Endodermal cell (in vitro differentiated cells): ENCODE measurements at regions not wholly inside any gene's neighbourhood (a gene's known extent, or its start where the extent isn't known, plus 50 kb on each side); places are given as distances from the start of the nearest gene placed in this dataset.
A peak's percentile ranks its signal among the peaks of the same experiment; 100 is the strongest.
"Not testable (repeated sequence)": the region's sequence is repeated elsewhere in the genome, so short reads cannot be mapped to it uniquely, and the experiment has no call there.

ENCODE experiments used
- DNase-seq: peaks from one replicate; pipeline ENCODE4 v3.0.0-alpha.2; 2017
- H3K27ac ChIP-seq: 2 replicates; pipeline ENCODE4 v1.5.1; 2013; ENCODE audit warnings: mild to moderate bottlenecking, low read depth, low read length, moderate library complexity
- H3K27me3 ChIP-seq: 2 replicates; pipeline ENCODE4 v1.6.1; 2013; ENCODE audit warnings: mild to moderate bottlenecking, low read length, moderate library complexity; ENCODE audit not compliant: insufficient read depth, control insufficient read depth, poor library complexity, severe bottlenecking
- H3K36me3 ChIP-seq: 2 replicates; pipeline ENCODE4 v1.7.0; 2013; ENCODE audit warnings: mild to moderate bottlenecking, low read length, moderate library complexity; ENCODE audit not compliant: control insufficient read depth, insufficient read depth
- H3K4me1 ChIP-seq: one replicate; pipeline ENCODE4 v1.7.0; 2013; ENCODE audit warnings: low read length; ENCODE audit not compliant: control insufficient read depth, insufficient read depth
- H3K4me3 ChIP-seq: 2 replicates; pipeline ENCODE4 v1.5.1; 2013; ENCODE audit warnings: mild to moderate bottlenecking, low read length, moderate library complexity
- H3K9ac ChIP-seq: 2 replicates; pipeline ENCODE4 v1.6.1; 2013; ENCODE audit warnings: mild to moderate bottlenecking, low read length, moderate library complexity; ENCODE audit not compliant: poor library complexity, severe bottlenecking; ENCODE audit errors: extremely low read depth
- H3K9me3 ChIP-seq: 2 replicates; pipeline ENCODE4 v1.6.1; 2013; ENCODE audit warnings: mild to moderate bottlenecking, low read length, moderate library complexity; ENCODE audit not compliant: control insufficient read depth
- H3K27ac Mint-ChIP-seq: 2 replicates; pipeline ENCODE4 v1.8.0; 2020; ENCODE audit warnings: mixed read lengths
- H3K27me3 Mint-ChIP-seq: 2 replicates; pipeline ENCODE4 v1.8.0; 2021; ENCODE audit warnings: mild to moderate bottlenecking, mixed read lengths; ENCODE audit not compliant: insufficient read depth
- H3K36me3 Mint-ChIP-seq: 2 replicates; pipeline ENCODE4 v1.8.0; 2020; ENCODE audit warnings: low read depth, mixed read lengths
- H3K4me1 Mint-ChIP-seq: 2 replicates; pipeline ENCODE4 v1.8.0; 2020; ENCODE audit warnings: mixed read lengths
- H3K4me3 Mint-ChIP-seq: 2 replicates; pipeline ENCODE4 v1.8.0; 2020; ENCODE audit warnings: mild to moderate bottlenecking, moderate library complexity, mixed read lengths
- H3K9me3 Mint-ChIP-seq: 2 replicates; pipeline ENCODE4 v1.8.0; 2020; ENCODE audit warnings: mild to moderate bottlenecking, mixed read lengths
- CTCF ChIP-seq: fragments of 200-600 bp; sonication (generic); conservative IDR thresholded peaks from 2 replicates; pipeline ENCODE4 v1.5.0; 2021; ENCODE audit warnings: antibody characterized with exemption, mild to moderate bottlenecking
- WGBS, 2 experiments: methylation state at CpG; one replicate each; pipeline versions ENCODE4 v1.1.5 to v1.1.7; 2013; ENCODE audit warnings: missing lambda C conversion rate in 2 of 2, mixed read lengths in 1 of 2; ENCODE audit not compliant: insufficient coverage in 1 of 2, insufficient read length in 1 of 2; 5-methylcytosine and 5-hydroxymethylcytosine counted together

- no peak overlapping the region for H3K9ac ChIP-seq
- no peaks in the 10 kb centered on the region for H3K4me1 Mint-ChIP-seq
- H3K9me3 ChIP-seq = peaks cover 53% of the 10 kb centered on the region
- TF ChIP-seq CTCF = peak; percentile 76
- no peak overlapping the region for H3K27ac ChIP-seq
- peaks cover 69% of the 10 kb centered on the region for H3K9me3 Mint-ChIP-seq
- H3K4me3 Mint-ChIP-seq = no peak overlapping the region
- H3K36me3 ChIP-seq = no peaks in the 10 kb centered on the region
- no peaks in the 10 kb centered on the region for H3K4me1 ChIP-seq
- H3K27me3 Mint-ChIP-seq = no peaks in the 10 kb centered on the region
- H3K36me3 Mint-ChIP-seq = no peaks in the 10 kb centered on the region
- DNase-seq = no peak
- H3K27ac Mint-ChIP-seq = no peak overlapping the region
- H3K27me3 ChIP-seq = no peaks in the 10 kb centered on the region
- H3K4me3 ChIP-seq = no peak overlapping the region
- 40 to 62% methylated on average over 2 to 4 of the region's 4 CpGs for WGBS, 2 experiments
Observed at GRCh38 chr2:31688282-31688681, 107.5 kb upstream of the SRD5A2 start.

GRCh38 chr2:31683506-31683905, 102.8 kb upstream of the SRD5A2 start:
- 66 to 75% methylated on average over 4 of the region's 4 CpGs for WGBS, 2 experiments
- H3K4me1 Mint-ChIP-seq, H3K27ac ChIP-seq, H3K27me3 Mint-ChIP-seq, H3K27ac Mint-ChIP-seq, H3K4me3 Mint-ChIP-seq, H3K27me3 ChIP-seq, H3K9ac ChIP-seq, H3K36me3 ChIP-seq, DNase-seq, H3K4me3 ChIP-seq, H3K4me1 ChIP-seq, H3K36me3 Mint-ChIP-seq: not testable (repeated sequence)
- H3K9me3 ChIP-seq = peaks cover 20% of the 10 kb centered on the region
- H3K9me3 Mint-ChIP-seq = peaks cover 63% of the 10 kb centered on the region

- no peaks in the 10 kb centered on the region for H3K4me1 Mint-ChIP-seq
- Histone ChIP-seq H3K9me3 (peaks cover 14% of the 10 kb centered on the region), H3K27ac (no peak overlapping the region), H3K4me3 (no peak overlapping the region), H3K4me1 (peaks cover 2% of the 10 kb centered on the region), H3K9ac (no peak overlapping the region), H3K27me3 (no peaks in the 10 kb centered on the region), H3K36me3 (no peaks in the 10 kb centered on the region)
- TF ChIP-seq CTCF = peak; percentile 62
- H3K4me3 Mint-ChIP-seq = no peak overlapping the region
- peaks cover 29% of the 10 kb centered on the region for H3K9me3 Mint-ChIP-seq
- DNase-seq = peak; percentile 83
- 33 to 40% methylated on average over 1 to 3 of the region's 3 CpGs for WGBS, 2 experiments
- H3K27me3 Mint-ChIP-seq = peaks cover 2% of the 10 kb centered on the region
- no peak overlapping the region for H3K27ac Mint-ChIP-seq
- H3K36me3 Mint-ChIP-seq = no peaks in the 10 kb centered on the region
Observed at GRCh38 chr2:31675485-31675901, 94.8 kb upstream of the SRD5A2 start.

- no peak overlapping the region for H3K4me3 Mint-ChIP-seq
- H3K36me3 Mint-ChIP-seq = no peaks in the 10 kb centered on the region
- H3K4me1 Mint-ChIP-seq = no peaks in the 10 kb centered on the region
- Histone ChIP-seq H3K4me3 (no peak overlapping the region), H3K9me3 (peaks cover 14% of the 10 kb centered on the region), H3K36me3 (no peaks in the 10 kb centered on the region), H3K4me1 (peaks cover 2% of the 10 kb centered on the region), H3K9ac (no peak overlapping the region), H3K27me3 (no peaks in the 10 kb centered on the region), H3K27ac (no peak overlapping the region)
- H3K9me3 Mint-ChIP-seq = peaks cover 24% of the 10 kb centered on the region
- H3K27me3 Mint-ChIP-seq = peaks cover 2% of the 10 kb centered on the region
- 60 to 86% methylated on average over 1 to 2 of the region's 2 CpGs for WGBS, 2 experiments
- H3K27ac Mint-ChIP-seq = no peak overlapping the region
- peak; percentile 56 for TF ChIP-seq CTCF
- no peak for DNase-seq
Observed at GRCh38 chr2:31674446-31674845, 93.7 kb upstream of the SRD5A2 start.
